SK-N-SH treated with all-trans-retinoic acid at 6 μM for 48 hours (cell line): ENCODE measurements at regions not wholly inside any gene's neighbourhood (a gene's known extent, or its start where the extent isn't known, plus 50 kb on each side); places are given as distances from the start of the nearest gene placed in this dataset.

ENCODE experiments used
- ATAC-seq: fragments of 200-7000 bp; cut with Tn5 transposase; 3 replicates; pipeline ENCODE4 v1.9.1; 2020; ENCODE audit warnings: mild to moderate bottlenecking, moderate library complexity
- ARNTL ChIP-seq: fragments of 450-650 bp; formaldehyde crosslinking; IDR thresholded peaks from 2 replicates; pipeline ENCODE4 v1.5.0; 2020; ENCODE audit warnings: low read depth, mild to moderate bottlenecking, moderate library complexity, borderline replicate concordance
- CSDC2 ChIP-seq: fragments of 250-450 bp; sonication (Bioruptor Pico); IDR thresholded peaks from 2 replicates; pipeline ENCODE4 v1.5.0; 2020; ENCODE audit warnings: mild to moderate bottlenecking, moderate library complexity
- CSRNP3 ChIP-seq: fragments of 250-450 bp; sonication (Bioruptor Pico); IDR thresholded peaks from 2 replicates; pipeline ENCODE4 v1.5.1; 2021; ENCODE audit warnings: mild to moderate bottlenecking, moderate library complexity
- ESRRG ChIP-seq: fragments of 250-450 bp; sonication (Bioruptor Pico); IDR thresholded peaks from 2 replicates; pipeline ENCODE4 v1.6.1; 2021; ENCODE audit warnings: mild to moderate bottlenecking
- GLIS3 ChIP-seq: fragments of 250-450 bp; sonication (Bioruptor Pico); IDR thresholded peaks from 2 replicates; pipeline ENCODE4 v1.5.0; 2020; ENCODE audit warnings: mild to moderate bottlenecking, moderate library complexity
- ISL1 ChIP-seq: fragments of 250-450 bp; sonication (Bioruptor Pico); IDR thresholded peaks from 2 replicates; pipeline ENCODE4 v2.1.2; 2022; ENCODE audit warnings: mild to moderate bottlenecking, moderate library complexity
- OSR1 ChIP-seq: fragments of 250-450 bp; sonication (Bioruptor Pico); IDR thresholded peaks from 2 replicates; pipeline ENCODE4 v1.8.0; 2022; ENCODE audit warnings: moderate library complexity, mild to moderate bottlenecking, inconsistent platforms
- PPARA ChIP-seq: fragments of 250-450 bp; sonication (Bioruptor Pico); IDR thresholded peaks from 2 replicates; pipeline ENCODE4 v1.5.0; 2020; ENCODE audit warnings: mild to moderate bottlenecking, borderline replicate concordance
- RARB ChIP-seq: fragments of 250-450 bp; sonication (Bioruptor Pico); IDR thresholded peaks from 2 replicates; pipeline ENCODE4 v1.8.0; 2021; ENCODE audit warnings: mild to moderate bottlenecking, moderate library complexity
- SNAI2 ChIP-seq: fragments of 250-450 bp; sonication (Bioruptor Pico); IDR thresholded peaks from 2 replicates; pipeline ENCODE4 v1.5.0; 2020; ENCODE audit warnings: mild to moderate bottlenecking, moderate library complexity
- TCF4 ChIP-seq: fragments of 250-450 bp; sonication (Bioruptor Pico); IDR thresholded peaks from 2 replicates; pipeline ENCODE4 v1.8.0; 2021; ENCODE audit warnings: mild to moderate bottlenecking, moderate library complexity, borderline replicate concordance
- TOX ChIP-seq: fragments of 250-450 bp; sonication (Bioruptor Pico); IDR thresholded peaks from 2 replicates; pipeline ENCODE4 v1.8.0; 2021; ENCODE audit warnings: mild to moderate bottlenecking, moderate library complexity, borderline replicate concordance
- TSHZ2 ChIP-seq: fragments of 250-450 bp; sonication (Bioruptor Pico); IDR thresholded peaks from 2 replicates; pipeline ENCODE4 v1.5.0; 2020; ENCODE audit warnings: mild to moderate bottlenecking, moderate library complexity
- ZFP30 ChIP-seq: fragments of 450-650 bp; formaldehyde crosslinking; IDR thresholded peaks from 2 replicates; pipeline ENCODE4 v1.5.0; 2022; ENCODE audit warnings: mild to moderate bottlenecking, moderate library complexity
- ZNF565 ChIP-seq: fragments of 450-650 bp; formaldehyde crosslinking; conservative IDR thresholded peaks from 2 replicates; pipeline ENCODE4 v1.5.0; 2020; ENCODE audit warnings: low read depth, mild to moderate bottlenecking, moderate library complexity
- ZNF70 ChIP-seq: fragments of 450-650 bp; formaldehyde crosslinking; IDR thresholded peaks from 2 replicates; pipeline ENCODE4 v1.5.0; 2020; ENCODE audit warnings: mild to moderate bottlenecking, moderate library complexity
- ZNF8 ChIP-seq: fragments of 450-650 bp; formaldehyde crosslinking; IDR thresholded peaks from 2 replicates; pipeline ENCODE4 v1.5.0; 2020; ENCODE audit warnings: mild to moderate bottlenecking, moderate library complexity
- TF ChIP-seq, protein P1 (sequence below): fragments of 250-450 bp; sonication (Bioruptor Pico); IDR thresholded peaks from 2 replicates; pipeline ENCODE4 v1.8.0; 2020; ENCODE audit warnings: mild to moderate bottlenecking, moderate library complexity, borderline replicate concordance
- TF ChIP-seq, protein P2 (sequence below): fragments of 250-450 bp; sonication (Bioruptor Pico); IDR thresholded peaks from 2 replicates; pipeline ENCODE4 v1.5.1; 2020; ENCODE audit warnings: low read depth, mild to moderate bottlenecking, moderate library complexity

GRCh38 chr2:208546860-208547650, 140.5 kb downstream of the PTH2R start:
- no peak for ATAC-seq
- TF ChIP-seq OSR1 (CRISPR knock-in tag) (no peak), ESRRG (CRISPR knock-in tag) (no peak), SNAI2 (CRISPR knock-in tag) (no peak), CSRNP3 (CRISPR knock-in tag) (no peak), RARB (CRISPR knock-in tag) (no peak), ZNF8 (CRISPR knock-in tag) (no peak), ZNF565 (CRISPR knock-in tag) (no peak), PPARA (no peak), ZNF70 (CRISPR knock-in tag) (no peak)
- TF ChIP-seq, protein P1, sequence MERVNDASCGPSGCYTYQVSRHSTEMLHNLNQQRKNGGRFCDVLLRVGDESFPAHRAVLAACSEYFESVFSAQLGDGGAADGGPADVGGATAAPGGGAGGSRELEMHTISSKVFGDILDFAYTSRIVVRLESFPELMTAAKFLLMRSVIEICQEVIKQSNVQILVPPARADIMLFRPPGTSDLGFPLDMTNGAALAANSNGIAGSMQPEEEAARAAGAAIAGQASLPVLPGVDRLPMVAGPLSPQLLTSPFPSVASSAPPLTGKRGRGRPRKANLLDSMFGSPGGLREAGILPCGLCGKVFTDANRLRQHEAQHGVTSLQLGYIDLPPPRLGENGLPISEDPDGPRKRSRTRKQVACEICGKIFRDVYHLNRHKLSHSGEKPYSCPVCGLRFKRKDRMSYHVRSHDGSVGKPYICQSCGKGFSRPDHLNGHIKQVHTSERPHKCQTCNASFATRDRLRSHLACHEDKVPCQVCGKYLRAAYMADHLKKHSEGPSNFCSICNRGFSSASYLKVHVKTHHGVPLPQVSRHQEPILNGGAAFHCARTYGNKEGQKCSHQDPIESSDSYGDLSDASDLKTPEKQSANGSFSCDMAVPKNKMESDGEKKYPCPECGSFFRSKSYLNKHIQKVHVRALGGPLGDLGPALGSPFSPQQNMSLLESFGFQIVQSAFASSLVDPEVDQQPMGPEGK, result no peak

DNA sequence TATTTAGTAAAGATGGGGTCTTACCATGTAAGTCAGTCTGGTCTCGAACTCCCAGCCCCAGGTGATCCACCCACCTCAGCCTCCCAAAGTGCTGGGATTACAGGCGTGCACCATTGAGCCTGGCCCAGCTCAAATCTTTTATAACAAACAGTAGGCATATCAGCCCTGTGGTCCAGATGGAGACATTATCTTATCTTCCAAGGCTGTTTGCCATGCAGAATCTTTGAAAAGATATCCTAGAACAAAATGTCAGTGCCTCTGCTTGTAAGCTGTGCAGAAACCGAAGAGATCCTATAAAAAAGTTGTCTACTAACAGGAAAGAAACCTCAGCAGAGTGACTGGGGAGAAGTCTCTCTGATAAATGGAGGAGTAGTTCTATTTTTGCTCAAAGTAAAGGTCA, 142.1 kb downstream of the PTH2R start:
- no peak for ATAC-seq
- TF ChIP-seq ZNF70 (CRISPR knock-in tag) (no peak), CSRNP3 (CRISPR knock-in tag) (no peak), ZNF565 (CRISPR knock-in tag) (no peak), ZNF8 (CRISPR knock-in tag) (no peak), SNAI2 (CRISPR knock-in tag) (no peak), GLIS3 (CRISPR knock-in tag) (no peak), TCF4 (CRISPR knock-in tag) (no peak), ZFP30 (CRISPR knock-in tag) (no peak), ESRRG (CRISPR knock-in tag) (no peak), OSR1 (CRISPR knock-in tag) (no peak), CSDC2 (CRISPR knock-in tag) (no peak), TSHZ2 (CRISPR knock-in tag) (no peak), ISL1 (CRISPR knock-in tag) (no peak), ARNTL (no peak), TOX (CRISPR knock-in tag) (no peak)
- TF ChIP-seq, protein P2, sequence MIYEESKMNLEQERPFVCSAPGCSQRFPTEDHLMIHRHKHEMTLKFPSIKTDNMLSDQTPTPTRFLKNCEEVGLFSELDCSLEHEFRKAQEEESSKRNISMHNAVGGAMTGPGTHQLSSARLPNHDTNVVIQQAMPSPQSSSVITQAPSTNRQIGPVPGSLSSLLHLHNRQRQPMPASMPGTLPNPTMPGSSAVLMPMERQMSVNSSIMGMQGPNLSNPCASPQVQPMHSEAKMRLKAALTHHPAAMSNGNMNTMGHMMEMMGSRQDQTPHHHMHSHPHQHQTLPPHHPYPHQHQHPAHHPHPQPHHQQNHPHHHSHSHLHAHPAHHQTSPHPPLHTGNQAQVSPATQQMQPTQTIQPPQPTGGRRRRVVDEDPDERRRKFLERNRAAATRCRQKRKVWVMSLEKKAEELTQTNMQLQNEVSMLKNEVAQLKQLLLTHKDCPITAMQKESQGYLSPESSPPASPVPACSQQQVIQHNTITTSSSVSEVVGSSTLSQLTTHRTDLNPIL (CRISPR knock-in tag), result no peak
- TF ChIP-seq, protein P1, result no peak
